K562 (cell line): ENCODE measurements at regions not wholly inside any gene's neighbourhood (a gene's known extent, or its start where the extent isn't known, plus 50 kb on each side); places are given as distances from the start of the nearest gene placed in this dataset.

Experiments used
- ATAC-seq: fragments of 200-7000 bp; cut with Tn5 transposase; 3 replicates; pipeline ENCODE4 v1.9.1; 2020; ENCODE audit warnings: moderate library complexity
- BruUV-seq: library from RNA; stranded (reverse); fragments of 400-500 nt; replicated peaks from 2 replicates; lab custom pipeline; 2021; lab: Mats Ljungman, UMichigan
- CTCF ChIA-PET: fragments of 300-600 bp; formaldehyde crosslinking; extraction: SDS; loops from one replicate; lab custom pipeline; 2021; ENCODE audit warnings: low intra/inter-chr PET ratio; lab: Yijun Ruan, JAX
- POLR2A ChIA-PET: fragments of 300-600, 350-650 bp; sonication (Branson Sonifier 250); formaldehyde crosslinking; extraction: SDS; loops from one replicate; lab custom pipeline; 2021; ENCODE audit warnings: antibody characterized with exemption, inconsistent platforms; lab: Yijun Ruan, JAX
- DNase-seq, 4 experiments: peaks; one replicate each; pipeline versions ENCODE4 v3.0.0 to v3.0.0-alpha.2; 2011 to 2018; ENCODE audit warnings: low spot score in 3 of 4, mixed read lengths in 3 of 4; ENCODE audit errors: extremely low read depth in 1 of 4
- FAIRE-seq: peaks from 2 replicates; lab custom pipeline; 2011; peaks lifted over from hg19 to GRCh38; lab: Jason Lieb, UNC
- H2AFZ ChIP-seq: 2 replicates; pipeline ENCODE4 v1.6.0; 2011; ENCODE audit warnings: low read depth, low read length, control low read depth, inconsistent platforms
- H3K27ac ChIP-seq: fragments of 200-600 bp; 3 replicates; pipeline ENCODE4 v1.8.0; 2011; ENCODE audit warnings: low read depth, mild to moderate bottlenecking, control low read depth, inconsistent platforms, low read length, moderate library complexity, mixed read lengths; ENCODE audit errors: extremely low read depth
- H3K27me3 ChIP-seq, 2 experiments: fragments of 300-600 bp in 1 of 2; 2 replicates in 1 of 2; 3 replicates in 1 of 2; pipeline versions ENCODE4 v1.6.0 to v1.8.0; 2011; ENCODE audit warnings: inconsistent platforms in 2 of 2, low read length in 2 of 2, mild to moderate bottlenecking in 1 of 2, mixed read lengths in 1 of 2, moderate library complexity in 1 of 2; ENCODE audit not compliant: control insufficient read depth in 2 of 2, insufficient read depth in 2 of 2
- H3K36me3 ChIP-seq: fragments of 300-600 bp; 3 replicates; pipeline ENCODE4 v1.8.0; 2011; ENCODE audit warnings: mild to moderate bottlenecking, low read length, inconsistent platforms; ENCODE audit not compliant: control insufficient read depth, insufficient read depth
- H3K4me1 ChIP-seq, 2 experiments: fragments of 200-600 bp in 1 of 2; replicated peaks in 1 of 2; 2 replicates in 1 of 2; 3 replicates in 1 of 2; pipeline versions ENCODE4 v1.5.1 to v1.8.0; 2011; ENCODE audit warnings: inconsistent platforms in 2 of 2, low read length in 2 of 2, mild to moderate bottlenecking in 1 of 2, mixed read lengths in 1 of 2, moderate library complexity in 1 of 2; ENCODE audit not compliant: control insufficient read depth in 2 of 2, insufficient read depth in 2 of 2
- H3K4me2 ChIP-seq: 2 replicates; pipeline ENCODE4 v1.6.1; 2011; ENCODE audit warnings: low read length, control low read depth, inconsistent platforms, mixed read lengths; ENCODE audit not compliant: insufficient read depth
- H3K4me3 ChIP-seq: fragments of 200-600 bp; sonication (generic), shearing (Covaris generic); 2 replicates; pipeline ENCODE4 v1.5.1; 2016; ENCODE audit warnings: control low read depth, inconsistent platforms
- H3K79me2 ChIP-seq: fragments of 200-600 bp; 3 replicates; pipeline ENCODE4 v1.8.0; 2011; ENCODE audit warnings: low read length, inconsistent platforms; ENCODE audit not compliant: control insufficient read depth, insufficient read depth
- H3K9ac ChIP-seq, 2 experiments: 2 replicates each; pipeline versions ENCODE4 v1.6.0 to v1.6.1; 2011; ENCODE audit warnings: low read depth in 2 of 2, low read length in 2 of 2, control low read depth in 1 of 2, inconsistent platforms in 1 of 2, mild to moderate bottlenecking in 1 of 2, mixed read lengths in 1 of 2; ENCODE audit not compliant: insufficient read depth in 1 of 2
- H3K9me1 ChIP-seq: one replicate; pipeline ENCODE4 v1.6.0; 2011; ENCODE audit warnings: inconsistent platforms, mild to moderate bottlenecking, low read length, moderate library complexity; ENCODE audit not compliant: control insufficient read depth, insufficient read depth
- H3K9me3 ChIP-seq: replicated peaks from 2 replicates; pipeline ENCODE4 v1.5.1; 2011; ENCODE audit warnings: low read depth, low read length, inconsistent platforms; ENCODE audit not compliant: control insufficient read depth, insufficient read depth
- H4K20me1 ChIP-seq: replicated peaks from 2 replicates; pipeline ENCODE4 v1.6.1; 2011; ENCODE audit warnings: low read length, inconsistent platforms, mixed read lengths; ENCODE audit not compliant: control insufficient read depth, insufficient read depth
- ATF1 ChIP-seq, 2 experiments: fragments of 450-650 bp in 1 of 2; IDR thresholded peaks; 2 replicates each; pipeline ENCODE4 v1.6.1; 2016; ENCODE audit warnings: missing compliant biosample characterization in 1 of 2, missing genetic modification characterization in 1 of 2
- CTBP1 ChIP-seq: fragments of 450-650 bp; IDR thresholded peaks from 2 replicates; pipeline ENCODE4 v1.6.1; 2016; ENCODE audit warnings: borderline replicate concordance
- FOXJ3 ChIP-seq: sonication (generic); formaldehyde crosslinking; IDR thresholded peaks from 2 replicates; pipeline ENCODE4 v1.4.0; 2020; ENCODE audit warnings: mild to moderate bottlenecking, missing genetic modification reagents
- GATAD2B ChIP-seq: fragments of 450-650 bp; IDR thresholded peaks from 2 replicates; pipeline ENCODE4 v1.6.1; 2017; ENCODE audit warnings: mild to moderate bottlenecking, borderline replicate concordance
- HNRNPLL ChIP-seq: fragments of 200-400 bp; formaldehyde crosslinking; IDR thresholded peaks from 2 replicates; pipeline ENCODE4 v1.6.1; 2017; ENCODE audit warnings: low read length, low read depth, mild to moderate bottlenecking; ENCODE audit not compliant: poor library complexity, severe bottlenecking
- ILK ChIP-seq: fragments of 450-650 bp; IDR thresholded peaks from 2 replicates; pipeline ENCODE4 v1.6.1; 2016; ENCODE audit warnings: missing genetic modification characterization, low read depth, mild to moderate bottlenecking, missing compliant biosample characterization, moderate library complexity, borderline replicate concordance
- POLR3A ChIP-seq: IDR thresholded peaks from 2 replicates; pipeline ENCODE4 v1.6.1; 2011; ENCODE audit warnings: borderline replicate concordance, mild to moderate bottlenecking, moderate library complexity; ENCODE audit not compliant: insufficient read length, insufficient read depth; ENCODE audit errors: extremely low read depth
- SMAD1 ChIP-seq: fragments of 150-350 bp; IDR thresholded peaks from 2 replicates; pipeline ENCODE4 v1.6.1; 2014; ENCODE audit warnings: low read length, low read depth; ENCODE audit not compliant: partially characterized antibody
- TAF15 ChIP-seq: fragments of 200-400 bp; formaldehyde crosslinking; IDR thresholded peaks from 2 replicates; pipeline ENCODE4 v1.6.1; 2017; ENCODE audit warnings: mild to moderate bottlenecking, low read depth, low read length, moderate library complexity
- ZBTB49 ChIP-seq: sonication (generic); formaldehyde crosslinking; IDR thresholded peaks from 2 replicates; pipeline ENCODE4 v1.8.0; 2022; ENCODE audit warnings: missing genetic modification reagents, mild to moderate bottlenecking, borderline replicate concordance
- ZEB2 ChIP-seq: fragments of 450-650 bp; IDR thresholded peaks from 2 replicates; pipeline ENCODE4 v1.6.1; 2016
- ZNF124 ChIP-seq: sonication (generic); formaldehyde crosslinking; IDR thresholded peaks from 2 replicates; pipeline ENCODE4 v1.8.1; 2022; ENCODE audit warnings: missing genetic modification reagents
- ZNF3 ChIP-seq: fragments of 250-450 bp; sonication (Bioruptor Pico); IDR thresholded peaks from 2 replicates; pipeline ENCODE4 v1.5.0; 2021; ENCODE audit warnings: mild to moderate bottlenecking, moderate library complexity
- ZNF830 ChIP-seq: fragments of 250-450 bp; sonication (Bioruptor Pico); IDR thresholded peaks from 2 replicates; pipeline ENCODE4 v1.5.0; 2021; ENCODE audit warnings: mild to moderate bottlenecking
- WGBS: fragments of 100-300 bp; shearing (Covaris generic); methylation state at CpG from one replicate; pipeline ENCODE4 v1.1.6; 2016; ENCODE audit warnings: low coverage, mixed read lengths; ENCODE audit not compliant: insufficient coverage; ENCODE audit errors: missing lambda C conversion rate; 5-methylcytosine and 5-hydroxymethylcytosine counted together
- in situ Hi-C: fragments of 300-500 bp; cut with MboI; formaldehyde crosslinking; loops from 4 replicates; pipeline ENCODE4 v1.15.0; 2018; ENCODE audit warnings: inconsistent platforms, mixed read lengths
- intact Hi-C: fragments of 100-400 bp; cut with micrococcal nuclease; formaldehyde crosslinking; loops from 2 replicates; pipeline ENCODE4 v1.14.2; 2022
- TF ChIP-seq, protein P1 (sequence below): fragments of 450-650 bp; formaldehyde crosslinking; IDR thresholded peaks from 2 replicates; pipeline ENCODE4 v1.4.0; 2020; ENCODE audit warnings: mild to moderate bottlenecking
- TF ChIP-seq, protein P2 (sequence below): fragments of 250-450 bp; sonication (Bioruptor Pico); IDR thresholded peaks from 2 replicates; pipeline ENCODE4 v1.5.0; 2021; ENCODE audit warnings: mild to moderate bottlenecking, moderate library complexity

- Histone ChIP-seq H3K9me1 (no peaks in the 10 kb centered on the region), H3K4me3 (no peak overlapping the region), H3K4me1 (no peaks in the 10 kb centered on the region), H4K20me1 (no peaks in the 10 kb centered on the region), H3K36me3 (no peaks in the 10 kb centered on the region), H3K9me3 (no peaks in the 10 kb centered on the region), H3K9ac (no peak overlapping the region), H2AFZ (no peak overlapping the region), H3K27me3 (peaks cover 2 to 20% of the 10 kb centered on the region in 2 experiments; a peak in 3 of 5 replicates), H3K79me2 (no peaks in the 10 kb centered on the region), H3K27ac (no peak overlapping the region), H3K4me2 (no peak overlapping the region)
- CTCF ChIA-PET = no interaction called here
- ATAC-seq (no peak), DNase-seq (no peak), FAIRE-seq (no peak)
- WGBS = 1% methylated on average over 11 of the region's 11 CpGs
- in situ Hi-C loops (no loop called here), intact Hi-C loops (no loop called here)
- BruUV-seq = no TSS peak
- POLR2A ChIA-PET = no interaction called here
- TF ChIP-seq ZEB2 = no peak
- TF ChIP-seq POLR3A = no peak
- TF ChIP-seq CTBP1 = no peak
- no peak for TF ChIP-seq ZNF3
- TF ChIP-seq GATAD2B = no peak
- TF ChIP-seq ZNF124 (CRISPR knock-in tag) = no peak
- no peak for TF ChIP-seq ZBTB49
- TF ChIP-seq ZNF830 (CRISPR knock-in tag) = no peak
- TF ChIP-seq SMAD1 = no peak
- TF ChIP-seq, protein P1, sequence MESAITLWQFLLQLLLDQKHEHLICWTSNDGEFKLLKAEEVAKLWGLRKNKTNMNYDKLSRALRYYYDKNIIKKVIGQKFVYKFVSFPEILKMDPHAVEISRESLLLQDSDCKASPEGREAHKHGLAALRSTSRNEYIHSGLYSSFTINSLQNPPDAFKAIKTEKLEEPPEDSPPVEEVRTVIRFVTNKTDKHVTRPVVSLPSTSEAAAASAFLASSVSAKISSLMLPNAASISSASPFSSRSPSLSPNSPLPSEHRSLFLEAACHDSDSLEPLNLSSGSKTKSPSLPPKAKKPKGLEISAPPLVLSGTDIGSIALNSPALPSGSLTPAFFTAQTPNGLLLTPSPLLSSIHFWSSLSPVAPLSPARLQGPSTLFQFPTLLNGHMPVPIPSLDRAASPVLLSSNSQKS (CRISPR knock-in tag) = no peak
- TF ChIP-seq TAF15 = no peak
- TF ChIP-seq FOXJ3 (CRISPR knock-in tag) = no peak
- TF ChIP-seq, protein P2, sequence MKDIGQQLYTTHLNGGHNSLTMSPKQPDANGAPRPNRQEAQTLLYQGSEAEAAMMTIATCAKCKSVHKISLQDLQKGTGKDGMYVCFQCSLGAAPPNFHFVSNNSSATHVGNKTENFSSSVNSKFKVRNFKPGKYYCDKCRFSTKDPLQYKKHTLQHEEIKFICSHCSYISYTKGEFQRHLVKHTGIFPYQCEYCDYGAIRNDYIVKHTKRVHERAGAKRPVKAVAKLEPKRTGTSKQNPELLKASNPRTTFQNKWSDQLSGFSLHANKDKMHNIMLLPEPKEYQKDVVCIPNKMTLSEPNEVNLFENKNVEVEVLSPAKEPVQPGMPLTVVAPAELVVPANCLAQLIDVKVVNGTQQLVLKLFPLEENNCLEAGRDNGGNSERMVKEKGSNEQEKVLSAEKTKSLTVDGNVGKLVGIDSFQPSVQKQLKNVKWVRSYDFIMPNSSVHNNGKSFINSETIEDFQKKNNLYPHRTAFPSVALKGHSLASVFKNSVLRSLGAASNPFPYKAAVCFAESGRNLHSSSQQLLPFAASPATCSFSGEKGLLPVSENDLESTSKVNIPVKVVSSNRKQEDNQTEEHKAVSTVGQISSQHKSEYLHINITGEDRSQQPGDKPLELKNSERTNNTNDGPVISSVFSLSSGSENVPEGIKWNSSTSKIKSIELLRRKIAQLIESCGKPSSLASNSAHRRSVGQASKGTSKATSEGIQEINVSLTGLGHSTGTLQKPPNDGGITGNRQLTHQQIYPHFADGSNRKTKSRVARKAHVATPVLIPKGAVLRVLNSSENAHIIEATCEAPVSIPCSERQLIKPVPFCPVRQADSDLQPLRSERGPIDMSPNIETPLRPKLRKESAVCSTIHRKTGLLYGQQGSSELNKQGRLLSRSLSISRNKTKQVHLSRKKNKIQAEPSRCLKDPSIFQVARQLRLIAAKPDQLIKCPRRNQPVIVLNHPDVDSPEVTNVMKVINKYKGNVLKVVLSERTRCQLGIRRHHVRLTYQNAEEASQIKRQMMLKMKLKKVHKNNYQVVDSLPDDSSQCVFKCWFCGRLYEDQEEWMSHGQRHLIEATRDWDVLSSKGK (CRISPR knock-in tag) = no peak
- TF ChIP-seq ILK = no peak
- no peak for TF ChIP-seq ATF1 (CRISPR knock-in tag; IDR thresholded peaks at IDR 0.05)
- no peak for TF ChIP-seq ATF1 (tag; IDR thresholded peaks at IDR 0.05)
- no peak for TF ChIP-seq HNRNPLL
These were observed 98.6 kb upstream of the MSX2 start for GRCh38 chr5:174625591-174626350.
